ENCODE measurements at regions not wholly inside any gene's neighbourhood (a gene's known extent, or its start where the extent isn't known, plus 50 kb on each side); places are given as distances from the start of the nearest gene placed in this dataset.

GRCh38 chr17:73910821-73911515 lies 266.7 kb upstream of the SDK2 start:
- TF ChIP-seq EZH2 (IDR thresholded peaks at IDR 0.05; ENCODE audit: borderline replicate concordance, low read length): no peak
- TF ChIP-seq, protein P1, sequence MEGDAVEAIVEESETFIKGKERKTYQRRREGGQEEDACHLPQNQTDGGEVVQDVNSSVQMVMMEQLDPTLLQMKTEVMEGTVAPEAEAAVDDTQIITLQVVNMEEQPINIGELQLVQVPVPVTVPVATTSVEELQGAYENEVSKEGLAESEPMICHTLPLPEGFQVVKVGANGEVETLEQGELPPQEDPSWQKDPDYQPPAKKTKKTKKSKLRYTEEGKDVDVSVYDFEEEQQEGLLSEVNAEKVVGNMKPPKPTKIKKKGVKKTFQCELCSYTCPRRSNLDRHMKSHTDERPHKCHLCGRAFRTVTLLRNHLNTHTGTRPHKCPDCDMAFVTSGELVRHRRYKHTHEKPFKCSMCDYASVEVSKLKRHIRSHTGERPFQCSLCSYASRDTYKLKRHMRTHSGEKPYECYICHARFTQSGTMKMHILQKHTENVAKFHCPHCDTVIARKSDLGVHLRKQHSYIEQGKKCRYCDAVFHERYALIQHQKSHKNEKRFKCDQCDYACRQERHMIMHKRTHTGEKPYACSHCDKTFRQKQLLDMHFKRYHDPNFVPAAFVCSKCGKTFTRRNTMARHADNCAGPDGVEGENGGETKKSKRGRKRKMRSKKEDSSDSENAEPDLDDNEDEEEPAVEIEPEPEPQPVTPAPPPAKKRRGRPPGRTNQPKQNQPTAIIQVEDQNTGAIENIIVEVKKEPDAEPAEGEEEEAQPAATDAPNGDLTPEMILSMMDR (IDR thresholded peaks at IDR 0.05; ENCODE audit: low read length): no peak
- Histone ChIP-seq H3K9me3 (ENCODE audit: low read length) (no peaks in the 10 kb centered on the region), H3K79me2 (ENCODE audit: insufficient read depth, low read length) (no peaks in the 10 kb centered on the region), H3K9me2 (ENCODE audit: low read depth, low read length) (no peaks in the 10 kb centered on the region), H3K4me1 (ENCODE audit: insufficient read depth, low read length, severe bottlenecking) (no peaks in the 10 kb centered on the region), H3K9ac (ENCODE audit: low read length) (no peak overlapping the region), H3K4me3 (ENCODE audit: low read depth, low read length, poor library complexity, severe bottlenecking) (no peak overlapping the region), H3K27ac (ENCODE audit: low read depth, low read length, poor library complexity, severe bottlenecking) (no peak overlapping the region), H4K20me1 (ENCODE audit: insufficient read depth, low read length) (no peaks in the 10 kb centered on the region), H3F3A (ENCODE audit: insufficient read depth, low read length) (no peaks in the 10 kb centered on the region), H3K36me3 (ENCODE audit: insufficient read depth, low read length) (no peaks in the 10 kb centered on the region), H3K4me2 (ENCODE audit: low read length) (no peak overlapping the region), H3K27me3 (ENCODE audit: insufficient read depth, low read length) (no peaks in the 10 kb centered on the region), H2AFZ (ENCODE audit: low read length) (no peak overlapping the region)

- Histone ChIP-seq H3K36me3 (ENCODE audit: insufficient read depth, low read length) (no peaks in the 10 kb centered on the region), H3K79me2 (ENCODE audit: insufficient read depth, low read length) (no peaks in the 10 kb centered on the region), H3K9me2 (ENCODE audit: low read depth, low read length) (no peaks in the 10 kb centered on the region; the same call in 1 of the 2 replicates), H3K9ac (ENCODE audit: low read length) (no peak overlapping the region), H2AFZ (ENCODE audit: low read length) (no peak overlapping the region), H3K9me3 (ENCODE audit: low read length) (no peaks in the 10 kb centered on the region), H3F3A (ENCODE audit: insufficient read depth, low read length) (no peaks in the 10 kb centered on the region), H3K27ac (ENCODE audit: low read depth, low read length, poor library complexity, severe bottlenecking) (no peak overlapping the region), H3K4me2 (ENCODE audit: low read length) (no peak overlapping the region), H4K20me1 (ENCODE audit: insufficient read depth, low read length) (no peaks in the 10 kb centered on the region), H3K4me3 (ENCODE audit: low read depth, low read length, poor library complexity, severe bottlenecking) (no peak overlapping the region), H3K4me1 (ENCODE audit: insufficient read depth, low read length, severe bottlenecking) (no peaks in the 10 kb centered on the region), H3K27me3 (ENCODE audit: insufficient read depth, low read length) (no peaks in the 10 kb centered on the region)
- TF ChIP-seq, protein P1 (IDR thresholded peaks at IDR 0.05; ENCODE audit: low read length): no peak
- no peak for TF ChIP-seq EZH2 (IDR thresholded peaks at IDR 0.05; ENCODE audit: borderline replicate concordance, low read length)
Observed at GRCh38 chr17:73911726-73912372, 267.6 kb upstream of the SDK2 start.

DNA sequence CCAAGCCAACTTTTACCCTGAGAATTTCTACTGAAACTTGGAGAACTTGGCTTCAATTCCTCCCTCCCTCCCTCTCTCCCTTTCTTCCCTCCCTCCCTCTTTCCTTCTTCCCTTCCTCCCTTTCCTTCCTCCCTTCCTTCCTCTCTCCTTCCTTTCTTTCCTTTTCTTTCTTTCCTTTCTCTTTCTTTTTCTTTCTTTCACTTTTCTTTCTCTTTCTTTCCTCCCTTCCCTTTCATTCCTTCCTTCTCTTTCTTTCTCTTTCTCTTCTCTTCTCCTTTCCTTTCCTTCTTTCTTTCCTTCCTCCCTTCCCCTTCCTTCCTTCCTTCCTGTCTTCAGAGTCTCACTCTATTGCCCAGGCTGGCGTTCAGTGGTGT lies 268.1 kb upstream of the SDK2 start:
- H3K27me3 ChIP-seq (ENCODE audit: insufficient read depth, low read length): no peaks in the 10 kb centered on the region

More for the DNA sequence above, 268.1 kb upstream of the SDK2 start:
- no peak overlapping the region for H3K4me2 ChIP-seq (ENCODE audit: low read length)
- H3K36me3 ChIP-seq (ENCODE audit: insufficient read depth, low read length): no peaks in the 10 kb centered on the region
- no peaks in the 10 kb centered on the region for H3F3A ChIP-seq (ENCODE audit: insufficient read depth, low read length)
- no peak overlapping the region for H2AFZ ChIP-seq (ENCODE audit: low read length)
- TF ChIP-seq EZH2 (IDR thresholded peaks at IDR 0.05; ENCODE audit: borderline replicate concordance, low read length): no peak
- TF ChIP-seq, protein P1 (IDR thresholded peaks at IDR 0.05; ENCODE audit: low read length): no peak
- H3K27ac ChIP-seq (ENCODE audit: low read depth, low read length, poor library complexity, severe bottlenecking): no peak overlapping the region
- no peaks in the 10 kb centered on the region for H3K9me3 ChIP-seq (ENCODE audit: low read length)
- no peak overlapping the region for H3K9ac ChIP-seq (ENCODE audit: low read length)
- H3K79me2 ChIP-seq (ENCODE audit: insufficient read depth, low read length): no peaks in the 10 kb centered on the region
- H3K4me1 ChIP-seq (ENCODE audit: insufficient read depth, low read length, severe bottlenecking): no peaks in the 10 kb centered on the region
- no peaks in the 10 kb centered on the region; the same call in 1 of the 2 replicates for H3K9me2 ChIP-seq (ENCODE audit: low read depth, low read length)
- H4K20me1 ChIP-seq (ENCODE audit: insufficient read depth, low read length): no peaks in the 10 kb centered on the region
- H3K4me3 ChIP-seq (ENCODE audit: low read depth, low read length, poor library complexity, severe bottlenecking): no peak overlapping the region

All from OCI-LY1 (cell line).